Gastroesophageal sphincter (tissue), 3 donors: ENCODE measurements at regions not wholly inside any gene's neighbourhood (a gene's known extent, or its start where the extent isn't known, plus 50 kb on each side); places are given as distances from the start of the nearest gene placed in this dataset.

Experiments
- CTCF ChIP-seq, 4 experiments: fragments of 200-600 bp in 2 of 4; fragments of 450-650 bp in 2 of 4; sonication (generic) in 1 of 4; IDR thresholded peaks; one replicate each; pipeline ENCODE4 v1.5.1; 2017 to 2019; ENCODE audit warnings: antibody characterized with exemption in 4 of 4, mild to moderate bottlenecking in 2 of 4, moderate library complexity in 2 of 4
- EP300 ChIP-seq: sonication (generic); formaldehyde crosslinking; IDR thresholded peaks from one replicate; pipeline ENCODE4 v1.6.1; 2017; ENCODE audit warnings: antibody characterized with exemption, mild to moderate bottlenecking
- POLR2A ChIP-seq, 2 donors: fragments of 450-650 bp; IDR thresholded peaks; one replicate each; pipeline ENCODE4 v1.6.1; 2017; ENCODE audit warnings: antibody characterized with exemption in 2 of 2, mild to moderate bottlenecking in 2 of 2, moderate library complexity in 1 of 2
- POLR2AphosphoS5 ChIP-seq: sonication (generic); formaldehyde crosslinking; IDR thresholded peaks from one replicate; pipeline ENCODE4 v1.6.1; 2017; ENCODE audit warnings: antibody characterized with exemption

GRCh38 chr3:69454204-69454787 is 68.4 kb upstream of the FRMD4B start:
- TF ChIP-seq POLR2A (IDR thresholded peaks at IDR 0.05) (no peak), EP300 (no peak), CTCF (IDR thresholded peaks at IDR 0.05) (no peak), POLR2AphosphoS5 (no peak)
